Natural killer cell (primary cell): ENCODE measurements at regions not wholly inside any gene's neighbourhood (a gene's known extent, or its start where the extent isn't known, plus 50 kb on each side); places are given as distances from the start of the nearest gene placed in this dataset.
"Not testable (repeated sequence)": the region's sequence is repeated elsewhere in the genome, so short reads cannot be mapped to it uniquely, and the experiment has no call there.

ENCODE experiments used
- ATAC-seq, 3 donors: fragments of 150-1000 bp in 2 of 3; fragments of 200-7000 bp in 1 of 3; cut with Tn5 transposase; 1 replicate in 1 of 3; 2 replicates in 2 of 3; pipeline ENCODE4 v1.10.0; 2021; ENCODE audit warnings: mild to moderate bottlenecking in 2 of 3, moderate library complexity in 2 of 3
- DNase-seq, 2 donors: peaks; one replicate each; pipeline versions ENCODE4 v3.0.0 to v3.0.0-alpha.2; 2013 to 2021; ENCODE audit warnings: mixed read lengths in 1 of 2
- H3K27ac ChIP-seq: one replicate; pipeline ENCODE4 v1.5.1; 2013; ENCODE audit warnings: mild to moderate bottlenecking, low read length
- H3K27me3 ChIP-seq: one replicate; pipeline ENCODE4 v1.6.1; 2013; ENCODE audit warnings: low read length; ENCODE audit not compliant: control insufficient read depth, insufficient read depth
- H3K36me3 ChIP-seq: one replicate; pipeline ENCODE4 v1.6.1; 2013; ENCODE audit warnings: low read length; ENCODE audit not compliant: control insufficient read depth, insufficient read depth
- H3K4me1 ChIP-seq: one replicate; pipeline ENCODE4 v1.6.1; 2013; ENCODE audit warnings: low read length; ENCODE audit not compliant: control insufficient read depth, insufficient read depth
- H3K4me3 ChIP-seq: one replicate; pipeline ENCODE4 v1.5.1; 2013; ENCODE audit warnings: low read length
- H3K9me3 ChIP-seq: one replicate; pipeline ENCODE4 v1.6.1; 2013; ENCODE audit warnings: low read length; ENCODE audit not compliant: control insufficient read depth, insufficient read depth
- H3K27ac Mint-ChIP-seq, 2 donors: one replicate each; pipeline ENCODE4 v1.8.0; 2022; ENCODE audit warnings: mild to moderate bottlenecking in 2 of 2, mixed read lengths in 2 of 2, moderate library complexity in 1 of 2
- H3K27me3 Mint-ChIP-seq, 2 donors: one replicate each; pipeline ENCODE4 v1.8.0; 2022; ENCODE audit warnings: low read depth in 2 of 2, mixed read lengths in 2 of 2
- H3K36me3 Mint-ChIP-seq: one replicate; pipeline ENCODE4 v1.8.0; 2022; ENCODE audit warnings: mixed read lengths
- H3K4me1 Mint-ChIP-seq, 2 donors: one replicate each; pipeline ENCODE4 v1.8.0; 2022; ENCODE audit warnings: mixed read lengths in 2 of 2
- H3K4me3 Mint-ChIP-seq: one replicate; pipeline ENCODE4 v1.8.0; 2022; ENCODE audit warnings: mild to moderate bottlenecking, moderate library complexity, mixed read lengths
- H3K9me3 Mint-ChIP-seq, 2 donors: one replicate each; pipeline ENCODE4 v1.8.0; 2022; ENCODE audit warnings: mixed read lengths in 2 of 2
- WGBS: methylation state at CpG from one replicate; pipeline ENCODE4 v1.1.7; 2013; ENCODE audit warnings: missing lambda C conversion rate; ENCODE audit not compliant: insufficient coverage; 5-methylcytosine and 5-hydroxymethylcytosine counted together
- intact Hi-C: fragments of 100-400 bp; cut with micrococcal nuclease; formaldehyde crosslinking; loops from one replicate; pipeline ENCODE4 v1.14.2; 2022

DNA sequence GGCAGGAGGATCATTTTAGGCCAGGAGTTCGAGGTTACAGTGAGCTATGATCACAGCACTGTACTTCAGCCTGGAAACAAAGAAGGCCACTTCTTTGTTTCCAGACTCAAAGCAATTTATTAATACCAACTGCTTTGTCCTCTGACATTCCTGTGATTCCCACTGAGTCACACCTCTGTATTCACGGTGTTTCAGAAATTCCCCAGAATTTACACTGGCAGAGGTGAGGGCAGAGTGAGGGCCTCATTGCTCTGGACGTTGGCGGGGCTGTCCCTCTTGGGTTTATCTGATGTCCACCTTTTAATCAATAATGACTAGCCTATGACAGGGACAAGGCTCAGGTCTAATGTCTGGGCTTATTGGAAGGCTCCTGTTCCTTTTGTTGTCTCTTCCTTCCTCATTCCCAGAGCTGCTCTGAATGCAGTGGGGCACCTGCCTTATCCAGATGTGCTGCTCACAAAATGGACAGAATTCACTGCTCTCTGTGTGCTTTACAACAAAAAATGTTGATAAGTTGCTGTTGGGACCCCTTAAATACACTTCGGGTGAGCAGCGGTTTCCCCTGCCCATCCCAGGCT is 160.1 kb downstream of the BCL2L11 start:
- no CpG with 5 or more reads among the region's 6 CpGs for WGBS
- H3K36me3 ChIP-seq, H3K27me3 Mint-ChIP-seq, H3K27ac ChIP-seq, H3K4me3 Mint-ChIP-seq, DNase-seq, H3K9me3 ChIP-seq, ATAC-seq, H3K4me1 Mint-ChIP-seq, H3K9me3 Mint-ChIP-seq, H3K36me3 Mint-ChIP-seq, H3K4me3 ChIP-seq, H3K4me1 ChIP-seq, H3K27me3 ChIP-seq, H3K27ac Mint-ChIP-seq, intact Hi-C loops: not testable (repeated sequence)

DNA sequence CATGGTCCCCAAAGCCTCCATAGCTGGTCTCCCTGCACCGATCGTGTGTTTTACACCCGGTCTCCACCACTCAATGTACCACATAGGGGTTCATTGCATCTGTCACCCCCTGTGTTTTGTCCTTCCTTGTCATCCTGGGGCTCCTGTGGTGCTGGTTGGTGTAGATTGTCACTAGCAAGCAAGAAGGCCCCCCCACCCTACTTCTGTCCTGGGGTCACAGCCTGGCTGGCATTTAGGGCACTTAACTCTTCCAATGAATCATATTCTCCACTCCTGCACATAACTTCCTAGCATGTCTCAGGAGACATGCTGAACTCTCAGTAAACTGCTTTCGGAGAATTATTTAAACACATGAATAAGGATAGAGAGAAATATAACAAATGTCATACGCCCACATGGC is 161.4 kb downstream of the BCL2L11 start:
- H3K27ac Mint-ChIP-seq, H3K36me3 Mint-ChIP-seq, ATAC-seq, H3K36me3 ChIP-seq, H3K4me1 ChIP-seq, H3K4me3 Mint-ChIP-seq, H3K9me3 ChIP-seq, H3K27ac ChIP-seq, DNase-seq, intact Hi-C loops, H3K9me3 Mint-ChIP-seq, H3K27me3 Mint-ChIP-seq, H3K4me1 Mint-ChIP-seq, H3K27me3 ChIP-seq, H3K4me3 ChIP-seq: not testable (repeated sequence)
- WGBS: no CpG with 5 or more reads among the region's 5 CpGs

GRCh38 chr2:111287646-111288568 is 167.2 kb downstream of the BCL2L11 start:
- H3K9me3 Mint-ChIP-seq, H3K4me1 ChIP-seq, H3K27ac ChIP-seq, H3K4me3 ChIP-seq, H3K4me1 Mint-ChIP-seq, DNase-seq, H3K9me3 ChIP-seq, H3K27ac Mint-ChIP-seq, H3K27me3 ChIP-seq, intact Hi-C loops, H3K27me3 Mint-ChIP-seq, ATAC-seq, H3K36me3 Mint-ChIP-seq, H3K36me3 ChIP-seq, H3K4me3 Mint-ChIP-seq: not testable (repeated sequence)
- WGBS: 91% methylated on average over 5 of the region's 9 CpGs

GRCh38 chr2:111290370-111290769 is 169.7 kb downstream of the BCL2L11 start:
- H3K4me1 ChIP-seq, H3K36me3 Mint-ChIP-seq, H3K36me3 ChIP-seq, H3K9me3 Mint-ChIP-seq, H3K9me3 ChIP-seq, H3K27me3 Mint-ChIP-seq, H3K4me3 ChIP-seq, ATAC-seq, H3K27ac ChIP-seq, H3K4me3 Mint-ChIP-seq, H3K27ac Mint-ChIP-seq, H3K4me1 Mint-ChIP-seq, intact Hi-C loops, H3K27me3 ChIP-seq, DNase-seq: not testable (repeated sequence)
- WGBS: 95% methylated on average over 3 of the region's 11 CpGs

- H3K9me3 Mint-ChIP-seq, H3K27ac Mint-ChIP-seq, H3K27me3 Mint-ChIP-seq, DNase-seq, H3K4me3 ChIP-seq, H3K36me3 Mint-ChIP-seq, H3K27me3 ChIP-seq, intact Hi-C loops, H3K4me1 Mint-ChIP-seq, H3K36me3 ChIP-seq, H3K27ac ChIP-seq, ATAC-seq, H3K4me3 Mint-ChIP-seq, H3K4me1 ChIP-seq, H3K9me3 ChIP-seq: not testable (repeated sequence)
- 70% methylated on average over 3 of the region's 6 CpGs for WGBS
These were observed 170.9 kb downstream of the BCL2L11 start for GRCh38 chr2:111291566-111291965.

DNA sequence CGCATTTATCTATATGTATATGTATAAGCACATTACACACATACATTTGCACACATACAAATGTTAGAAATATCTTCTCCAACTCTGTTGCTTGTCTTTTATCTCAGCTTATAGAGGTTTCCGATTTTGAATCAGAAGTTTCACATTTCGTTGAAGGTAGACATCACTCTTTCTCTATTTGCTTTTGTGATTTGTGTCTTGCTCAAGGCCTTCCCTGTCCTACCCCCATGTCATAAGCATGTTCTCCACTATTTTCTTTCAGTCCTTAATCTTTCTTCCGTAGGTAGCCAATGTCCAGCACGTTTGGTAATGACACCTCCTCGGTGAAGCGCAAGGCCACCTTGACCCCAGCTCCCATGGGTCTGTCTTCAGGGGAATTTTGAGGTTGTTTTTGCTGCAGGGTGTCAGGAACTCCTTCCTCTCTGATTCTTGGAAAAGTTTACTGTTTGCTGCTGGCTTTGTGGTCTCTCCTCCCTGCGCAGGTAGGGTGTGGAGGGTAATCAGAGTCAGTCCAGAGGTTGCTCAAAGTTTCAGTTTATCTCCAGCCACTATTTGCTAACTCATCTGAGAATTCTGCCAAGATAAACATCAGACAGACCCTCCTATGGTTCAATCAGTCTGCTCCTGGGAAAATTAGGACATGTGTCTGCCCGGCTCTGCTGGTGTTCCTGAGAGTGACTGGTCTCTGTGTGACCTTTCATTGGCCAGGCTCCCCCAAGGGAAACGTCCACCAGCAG is 171.7 kb downstream of the BCL2L11 start:
- H3K27me3 Mint-ChIP-seq, H3K27ac Mint-ChIP-seq, H3K36me3 ChIP-seq, H3K4me1 Mint-ChIP-seq, H3K27me3 ChIP-seq, H3K4me3 ChIP-seq, H3K4me3 Mint-ChIP-seq, H3K9me3 ChIP-seq, H3K27ac ChIP-seq, intact Hi-C loops, ATAC-seq, DNase-seq, H3K4me1 ChIP-seq, H3K36me3 Mint-ChIP-seq, H3K9me3 Mint-ChIP-seq: not testable (repeated sequence)
- 40% methylated on average over 1 of the region's 10 CpGs for WGBS

DNA sequence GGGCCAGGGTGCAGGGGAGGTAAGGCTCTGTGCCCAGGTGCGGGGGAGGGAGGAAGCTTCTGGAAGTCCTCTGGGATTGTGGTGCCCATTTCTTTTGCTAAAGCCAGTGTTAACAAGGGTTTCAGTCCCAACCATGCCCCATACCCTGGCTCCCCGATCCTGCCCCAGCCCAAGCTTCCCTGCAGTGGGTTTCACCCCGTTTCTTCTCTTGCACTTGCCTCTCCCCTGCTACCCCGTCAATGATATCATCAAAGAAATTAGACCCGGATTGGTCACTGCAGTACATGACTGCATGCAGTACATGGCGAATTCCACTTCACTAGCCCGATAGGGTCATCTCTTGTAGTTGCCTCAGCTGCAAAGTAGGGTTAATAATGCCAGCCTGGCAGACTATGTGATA is 174.0 kb downstream of the BCL2L11 start:
- H3K4me3 ChIP-seq, H3K27me3 Mint-ChIP-seq, H3K9me3 ChIP-seq, H3K4me1 ChIP-seq, H3K27me3 ChIP-seq, H3K9me3 Mint-ChIP-seq, H3K36me3 ChIP-seq, H3K4me3 Mint-ChIP-seq, H3K27ac ChIP-seq, ATAC-seq, DNase-seq, H3K27ac Mint-ChIP-seq, H3K36me3 Mint-ChIP-seq, intact Hi-C loops, H3K4me1 Mint-ChIP-seq: not testable (repeated sequence)
- WGBS: no CpG with 5 or more reads among the region's 7 CpGs
